ENCODE measurements at regions not wholly inside any gene's neighbourhood (a gene's known extent, or its start where the extent isn't known, plus 50 kb on each side); places are given as distances from the start of the nearest gene placed in this dataset.

DNA sequence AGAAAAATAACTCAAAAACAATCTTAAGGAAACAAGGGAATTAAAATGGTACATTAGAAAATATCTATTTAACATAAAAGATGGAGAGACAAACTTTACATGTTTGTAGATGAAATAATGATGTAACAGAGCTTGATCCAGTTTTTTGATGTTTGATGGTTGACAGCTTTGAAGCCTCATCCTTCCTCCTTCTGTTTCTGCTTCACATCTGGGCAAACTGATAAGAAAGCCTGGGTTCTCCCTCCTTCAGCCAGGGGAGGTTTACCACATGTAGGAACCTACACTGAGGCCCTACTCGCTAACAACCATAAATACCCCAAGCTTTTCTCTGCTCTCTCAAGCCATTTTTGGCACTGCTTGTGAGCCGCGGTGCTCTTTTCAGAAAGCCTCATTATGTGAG, 82.8 kb upstream of the ZNF32 start:
- Histone ChIP-seq H4K20me1 (ENCODE audit: insufficient read depth) (no peaks in the 10 kb centered on the region), H3F3A (ENCODE audit: insufficient read depth, low read depth) (no peaks in the 10 kb centered on the region), H3K9me3 (ENCODE audit: insufficient read depth, low read depth) (no peaks in the 10 kb centered on the region), H3K79me2 (ENCODE audit: low read depth) (no peaks in the 10 kb centered on the region), H3K4me3 (no peak overlapping the region), H3K9me2 (ENCODE audit: insufficient read depth) (no peaks in the 10 kb centered on the region; the same call in 1 of the 2 replicates), H3K4me1 (replicated peaks; ENCODE audit: insufficient read depth) (no peaks in the 10 kb centered on the region), H3K36me3 (ENCODE audit: low read depth) (no peaks in the 10 kb centered on the region), H3K27ac (no peak overlapping the region), H2AFZ (no peak overlapping the region), H3K4me2 (no peak overlapping the region), H3K27me3 (ENCODE audit: insufficient read depth, low read depth) (peaks cover 69% of the 10 kb centered on the region)
- ChIA-PET POLR2A (ENCODE audit: unreplicated experiment) (no interaction called here), CTCF (no interaction called here)
- no peak for DNase-seq
- TF ChIP-seq, protein P1, sequence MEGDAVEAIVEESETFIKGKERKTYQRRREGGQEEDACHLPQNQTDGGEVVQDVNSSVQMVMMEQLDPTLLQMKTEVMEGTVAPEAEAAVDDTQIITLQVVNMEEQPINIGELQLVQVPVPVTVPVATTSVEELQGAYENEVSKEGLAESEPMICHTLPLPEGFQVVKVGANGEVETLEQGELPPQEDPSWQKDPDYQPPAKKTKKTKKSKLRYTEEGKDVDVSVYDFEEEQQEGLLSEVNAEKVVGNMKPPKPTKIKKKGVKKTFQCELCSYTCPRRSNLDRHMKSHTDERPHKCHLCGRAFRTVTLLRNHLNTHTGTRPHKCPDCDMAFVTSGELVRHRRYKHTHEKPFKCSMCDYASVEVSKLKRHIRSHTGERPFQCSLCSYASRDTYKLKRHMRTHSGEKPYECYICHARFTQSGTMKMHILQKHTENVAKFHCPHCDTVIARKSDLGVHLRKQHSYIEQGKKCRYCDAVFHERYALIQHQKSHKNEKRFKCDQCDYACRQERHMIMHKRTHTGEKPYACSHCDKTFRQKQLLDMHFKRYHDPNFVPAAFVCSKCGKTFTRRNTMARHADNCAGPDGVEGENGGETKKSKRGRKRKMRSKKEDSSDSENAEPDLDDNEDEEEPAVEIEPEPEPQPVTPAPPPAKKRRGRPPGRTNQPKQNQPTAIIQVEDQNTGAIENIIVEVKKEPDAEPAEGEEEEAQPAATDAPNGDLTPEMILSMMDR (conservative IDR thresholded peaks at IDR 0.05) = no peak
- no peak for TF ChIP-seq EZH2 (IDR thresholded peaks at IDR 0.05; ENCODE audit: low read depth)
- intact Hi-C loops (cut with micrococcal nuclease; ENCODE audit: unreplicated experiment) = no loop called here
- no TSS peak for BruUV-seq (replicated peaks)

DNA sequence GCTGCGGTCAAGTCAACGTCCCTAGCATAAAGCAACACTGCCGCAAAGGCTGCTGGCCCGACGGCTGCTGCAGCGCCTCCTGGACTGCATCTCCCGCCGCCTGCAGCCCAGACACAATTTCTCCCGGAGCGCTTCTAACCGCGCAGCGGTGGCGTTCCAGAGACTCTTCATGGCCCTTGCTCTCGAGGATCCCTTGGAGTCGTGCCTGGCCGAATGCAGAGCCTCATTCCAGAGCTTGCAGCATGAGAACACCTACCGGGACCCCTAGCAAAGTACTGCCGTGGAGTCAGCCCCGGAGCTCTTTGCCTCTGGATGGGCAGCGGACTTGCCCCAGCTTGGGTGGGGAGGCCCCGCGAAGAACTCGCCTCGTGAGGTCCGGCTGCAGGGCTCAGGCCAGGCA, 79.7 kb upstream of the ZNF32 start:
- H3F3A ChIP-seq (ENCODE audit: insufficient read depth, low read depth) = no peaks in the 10 kb centered on the region
- H3K9me2 ChIP-seq (ENCODE audit: insufficient read depth) = no peaks in the 10 kb centered on the region
- DNase-seq = no peak
- no peaks in the 10 kb centered on the region for H3K9me3 ChIP-seq (ENCODE audit: insufficient read depth, low read depth)
- no peak overlapping the region for H3K4me3 ChIP-seq
- no TSS peak for BruUV-seq (replicated peaks)
- peaks cover 62% of the 10 kb centered on the region for H3K27me3 ChIP-seq (ENCODE audit: insufficient read depth, low read depth)
- H3K4me2 ChIP-seq = no peak overlapping the region
- no peaks in the 10 kb centered on the region for H3K4me1 ChIP-seq (replicated peaks; ENCODE audit: insufficient read depth)
- no peak overlapping the region for H3K27ac ChIP-seq
- POLR2A ChIA-PET (ENCODE audit: unreplicated experiment) = no interaction called here
- no peak overlapping the region for H2AFZ ChIP-seq
- H3K36me3 ChIP-seq (ENCODE audit: low read depth) = no peaks in the 10 kb centered on the region
- no peaks in the 10 kb centered on the region for H4K20me1 ChIP-seq (ENCODE audit: insufficient read depth)
- no peaks in the 10 kb centered on the region for H3K79me2 ChIP-seq (ENCODE audit: low read depth)
- no peak for TF ChIP-seq EZH2 (IDR thresholded peaks at IDR 0.05; ENCODE audit: low read depth)
- TF ChIP-seq, protein P1 (conservative IDR thresholded peaks at IDR 0.05) = no peak
- CTCF ChIA-PET = no interaction called here
- intact Hi-C loops (cut with micrococcal nuclease; ENCODE audit: unreplicated experiment) = no loop called here

DNA sequence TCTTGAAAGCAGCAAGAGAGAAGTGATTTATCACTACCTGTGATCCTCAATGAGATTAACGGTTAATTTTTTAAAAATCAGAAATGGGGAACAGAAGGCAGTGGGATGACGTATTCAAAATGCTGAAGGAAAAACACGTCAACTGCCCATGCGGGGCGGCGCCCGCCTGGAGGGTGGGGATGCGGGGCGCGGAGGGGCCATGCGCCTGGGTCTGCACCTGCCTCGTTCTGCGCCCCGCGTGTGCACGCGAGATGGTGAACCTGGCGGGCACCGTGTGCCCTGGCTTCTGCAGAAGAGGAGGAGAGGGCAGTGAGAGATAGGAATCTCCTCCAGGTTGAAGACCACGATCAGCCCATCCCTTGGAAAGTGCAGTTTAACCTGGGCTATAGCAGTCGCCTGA, 79.3 kb upstream of the ZNF32 start:
- TF ChIP-seq, protein P1 (conservative IDR thresholded peaks at IDR 0.05) = no peak
- TF ChIP-seq EZH2 (IDR thresholded peaks at IDR 0.05; ENCODE audit: low read depth) = no peak
- no peaks in the 10 kb centered on the region for H3K4me1 ChIP-seq (replicated peaks; ENCODE audit: insufficient read depth)
- H4K20me1 ChIP-seq (ENCODE audit: insufficient read depth) = no peaks in the 10 kb centered on the region
- H2AFZ ChIP-seq = no peak overlapping the region
- H3K9me3 ChIP-seq (ENCODE audit: insufficient read depth, low read depth) = no peaks in the 10 kb centered on the region
- no peaks in the 10 kb centered on the region for H3K9me2 ChIP-seq (ENCODE audit: insufficient read depth)
- no peaks in the 10 kb centered on the region for H3F3A ChIP-seq (ENCODE audit: insufficient read depth, low read depth)
- H3K27me3 ChIP-seq (ENCODE audit: insufficient read depth, low read depth) = peaks cover 63% of the 10 kb centered on the region
- H3K27ac ChIP-seq = no peak overlapping the region
- H3K4me3 ChIP-seq = no peak overlapping the region
- no peaks in the 10 kb centered on the region for H3K36me3 ChIP-seq (ENCODE audit: low read depth)
- CTCF ChIA-PET = no interaction called here
- no peak for DNase-seq
- intact Hi-C loops (cut with micrococcal nuclease; ENCODE audit: unreplicated experiment) = no loop called here
- no peaks in the 10 kb centered on the region for H3K79me2 ChIP-seq (ENCODE audit: low read depth)
- POLR2A ChIA-PET (ENCODE audit: unreplicated experiment) = no interaction called here
- no TSS peak for BruUV-seq (replicated peaks)
- H3K4me2 ChIP-seq = no peak overlapping the region

Data from PC-9 (cell line).